HCT116 (cell line): ENCODE measurements at regions not wholly inside any gene's neighbourhood (a gene's known extent, or its start where the extent isn't known, plus 50 kb on each side); places are given as distances from the start of the nearest gene placed in this dataset.

ENCODE experiments used
- CEBPB ChIP-seq: IDR thresholded peaks from 2 replicates; pipeline ENCODE4 v1.6.1; 2012; ENCODE audit warnings: low read depth
- EZH2 ChIP-seq: fragments of 200-600 bp; sonication (generic); IDR thresholded peaks from 2 replicates; pipeline ENCODE4 v1.6.1; 2017; ENCODE audit warnings: antibody characterized with exemption, mixed run types
- POLR2A ChIP-seq: IDR thresholded peaks from 2 replicates; pipeline ENCODE4 v1.7.0; 2011; ENCODE audit warnings: borderline replicate concordance; ENCODE audit not compliant: insufficient read depth, insufficient read length; ENCODE audit errors: extremely low read depth
- POLR2AphosphoS5 ChIP-seq: IDR thresholded peaks from 2 replicates; pipeline ENCODE4 v1.6.1; 2011; ENCODE audit warnings: mild to moderate bottlenecking, low read depth, low read length, moderate library complexity
- SIN3A ChIP-seq: IDR thresholded peaks from 2 replicates; pipeline ENCODE4 v1.6.1; 2012; ENCODE audit warnings: low read depth
- YY1 ChIP-seq: IDR thresholded peaks from 2 replicates; pipeline ENCODE4 v1.6.1; 2011; ENCODE audit warnings: low read length, low read depth, moderate library complexity, mild to moderate bottlenecking; ENCODE audit not compliant: insufficient replicate concordance; ENCODE audit errors: extremely low read depth
- ZNF274 ChIP-seq: fragments of 200-500 bp; sonication (Bioruptor generic); IDR thresholded peaks from 2 replicates; pipeline ENCODE4 v1.6.1; 2014; ENCODE audit warnings: mild to moderate bottlenecking, low read depth, low read length, inconsistent platforms
- TF ChIP-seq, protein P1 (sequence below), 3 experiments: fragments of 200-600 bp in 1 of 3; sonication (generic) in 1 of 3; IDR thresholded peaks in 2 of 3; conservative IDR thresholded peaks in 1 of 3; 2 replicates each; pipeline ENCODE4 v1.5.1; 2012 to 2017; ENCODE audit warnings: low read depth in 2 of 3, low read length in 2 of 3, antibody characterized with exemption in 1 of 3, borderline replicate concordance in 1 of 3, control low read depth in 1 of 3, mild to moderate bottlenecking in 1 of 3, mixed read lengths in 1 of 3, mixed run types in 1 of 3, moderate library complexity in 1 of 3; ENCODE audit not compliant: insufficient read depth in 1 of 3
- TF ChIP-seq, protein P2 (sequence below): IDR thresholded peaks from 2 replicates; pipeline ENCODE4 v1.6.1; 2011; ENCODE audit warnings: mild to moderate bottlenecking, low read length, moderate library complexity; ENCODE audit not compliant: insufficient replicate concordance; ENCODE audit errors: extremely low read depth
- TF ChIP-seq, protein P3 (sequence below): IDR thresholded peaks from 2 replicates; pipeline ENCODE4 v1.6.1; 2012
- TF ChIP-seq, protein P4 (sequence below): IDR thresholded peaks from 2 replicates; pipeline ENCODE4 v1.6.1; 2012; ENCODE audit warnings: low read depth

DNA sequence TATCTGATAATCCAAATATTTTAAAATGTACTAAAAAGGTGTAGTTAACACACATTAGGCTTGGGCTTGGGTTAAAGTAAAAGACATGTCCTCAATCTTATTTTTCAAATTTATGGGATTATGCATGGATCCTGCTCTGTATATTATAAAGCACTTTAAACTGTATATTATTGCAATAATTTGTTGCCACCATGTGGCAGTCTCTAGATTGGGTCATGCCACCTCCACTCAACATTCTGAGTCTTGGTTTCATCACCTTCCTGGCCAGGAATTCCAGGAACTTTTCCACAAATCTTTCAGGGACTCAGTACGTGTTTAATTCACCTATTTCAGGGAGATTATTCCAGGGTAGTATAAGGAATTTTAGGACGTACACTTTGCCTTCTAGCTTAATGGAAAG lies 695.5 kb downstream of the FAM181B start:
- TF ChIP-seq, protein P1, sequence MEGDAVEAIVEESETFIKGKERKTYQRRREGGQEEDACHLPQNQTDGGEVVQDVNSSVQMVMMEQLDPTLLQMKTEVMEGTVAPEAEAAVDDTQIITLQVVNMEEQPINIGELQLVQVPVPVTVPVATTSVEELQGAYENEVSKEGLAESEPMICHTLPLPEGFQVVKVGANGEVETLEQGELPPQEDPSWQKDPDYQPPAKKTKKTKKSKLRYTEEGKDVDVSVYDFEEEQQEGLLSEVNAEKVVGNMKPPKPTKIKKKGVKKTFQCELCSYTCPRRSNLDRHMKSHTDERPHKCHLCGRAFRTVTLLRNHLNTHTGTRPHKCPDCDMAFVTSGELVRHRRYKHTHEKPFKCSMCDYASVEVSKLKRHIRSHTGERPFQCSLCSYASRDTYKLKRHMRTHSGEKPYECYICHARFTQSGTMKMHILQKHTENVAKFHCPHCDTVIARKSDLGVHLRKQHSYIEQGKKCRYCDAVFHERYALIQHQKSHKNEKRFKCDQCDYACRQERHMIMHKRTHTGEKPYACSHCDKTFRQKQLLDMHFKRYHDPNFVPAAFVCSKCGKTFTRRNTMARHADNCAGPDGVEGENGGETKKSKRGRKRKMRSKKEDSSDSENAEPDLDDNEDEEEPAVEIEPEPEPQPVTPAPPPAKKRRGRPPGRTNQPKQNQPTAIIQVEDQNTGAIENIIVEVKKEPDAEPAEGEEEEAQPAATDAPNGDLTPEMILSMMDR (IDR thresholded peaks at IDR 0.05 in 2 of 3, conservative IDR thresholded peaks at IDR 0.05 in 1 of 3; ENCODE audit: borderline replicate concordance in 1 of 3, insufficient read depth in 1 of 3, low read depth in 2 of 3, low read length in 2 of 3) = no peak
- TF ChIP-seq EZH2 (no peak), YY1 (no peak), POLR2A (no peak), POLR2AphosphoS5 (no peak), CEBPB (no peak), ZNF274 (no peak), SIN3A (no peak)
- TF ChIP-seq, protein P2, sequence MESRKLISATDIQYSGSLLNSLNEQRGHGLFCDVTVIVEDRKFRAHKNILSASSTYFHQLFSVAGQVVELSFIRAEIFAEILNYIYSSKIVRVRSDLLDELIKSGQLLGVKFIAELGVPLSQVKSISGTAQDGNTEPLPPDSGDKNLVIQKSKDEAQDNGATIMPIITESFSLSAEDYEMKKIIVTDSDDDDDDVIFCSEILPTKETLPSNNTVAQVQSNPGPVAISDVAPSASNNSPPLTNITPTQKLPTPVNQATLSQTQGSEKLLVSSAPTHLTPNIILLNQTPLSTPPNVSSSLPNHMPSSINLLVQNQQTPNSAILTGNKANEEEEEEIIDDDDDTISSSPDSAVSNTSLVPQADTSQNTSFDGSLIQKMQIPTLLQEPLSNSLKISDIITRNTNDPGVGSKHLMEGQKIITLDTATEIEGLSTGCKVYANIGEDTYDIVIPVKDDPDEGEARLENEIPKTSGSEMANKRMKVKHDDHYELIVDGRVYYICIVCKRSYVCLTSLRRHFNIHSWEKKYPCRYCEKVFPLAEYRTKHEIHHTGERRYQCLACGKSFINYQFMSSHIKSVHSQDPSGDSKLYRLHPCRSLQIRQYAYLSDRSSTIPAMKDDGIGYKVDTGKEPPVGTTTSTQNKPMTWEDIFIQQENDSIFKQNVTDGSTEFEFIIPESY = no peak
- TF ChIP-seq, protein P3, sequence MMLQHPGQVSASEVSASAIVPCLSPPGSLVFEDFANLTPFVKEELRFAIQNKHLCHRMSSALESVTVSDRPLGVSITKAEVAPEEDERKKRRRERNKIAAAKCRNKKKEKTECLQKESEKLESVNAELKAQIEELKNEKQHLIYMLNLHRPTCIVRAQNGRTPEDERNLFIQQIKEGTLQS = no peak
- TF ChIP-seq, protein P4, sequence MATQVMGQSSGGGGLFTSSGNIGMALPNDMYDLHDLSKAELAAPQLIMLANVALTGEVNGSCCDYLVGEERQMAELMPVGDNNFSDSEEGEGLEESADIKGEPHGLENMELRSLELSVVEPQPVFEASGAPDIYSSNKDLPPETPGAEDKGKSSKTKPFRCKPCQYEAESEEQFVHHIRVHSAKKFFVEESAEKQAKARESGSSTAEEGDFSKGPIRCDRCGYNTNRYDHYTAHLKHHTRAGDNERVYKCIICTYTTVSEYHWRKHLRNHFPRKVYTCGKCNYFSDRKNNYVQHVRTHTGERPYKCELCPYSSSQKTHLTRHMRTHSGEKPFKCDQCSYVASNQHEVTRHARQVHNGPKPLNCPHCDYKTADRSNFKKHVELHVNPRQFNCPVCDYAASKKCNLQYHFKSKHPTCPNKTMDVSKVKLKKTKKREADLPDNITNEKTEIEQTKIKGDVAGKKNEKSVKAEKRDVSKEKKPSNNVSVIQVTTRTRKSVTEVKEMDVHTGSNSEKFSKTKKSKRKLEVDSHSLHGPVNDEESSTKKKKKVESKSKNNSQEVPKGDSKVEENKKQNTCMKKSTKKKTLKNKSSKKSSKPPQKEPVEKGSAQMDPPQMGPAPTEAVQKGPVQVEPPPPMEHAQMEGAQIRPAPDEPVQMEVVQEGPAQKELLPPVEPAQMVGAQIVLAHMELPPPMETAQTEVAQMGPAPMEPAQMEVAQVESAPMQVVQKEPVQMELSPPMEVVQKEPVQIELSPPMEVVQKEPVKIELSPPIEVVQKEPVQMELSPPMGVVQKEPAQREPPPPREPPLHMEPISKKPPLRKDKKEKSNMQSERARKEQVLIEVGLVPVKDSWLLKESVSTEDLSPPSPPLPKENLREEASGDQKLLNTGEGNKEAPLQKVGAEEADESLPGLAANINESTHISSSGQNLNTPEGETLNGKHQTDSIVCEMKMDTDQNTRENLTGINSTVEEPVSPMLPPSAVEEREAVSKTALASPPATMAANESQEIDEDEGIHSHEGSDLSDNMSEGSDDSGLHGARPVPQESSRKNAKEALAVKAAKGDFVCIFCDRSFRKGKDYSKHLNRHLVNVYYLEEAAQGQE = no peak
